AG09319 (cell line): ENCODE measurements at regions not wholly inside any gene's neighbourhood (a gene's known extent, or its start where the extent isn't known, plus 50 kb on each side); places are given as distances from the start of the nearest gene placed in this dataset.
A peak's percentile ranks its signal among the peaks of the same experiment; 100 is the strongest.
"Not testable (repeated sequence)": the region's sequence is repeated elsewhere in the genome, so short reads cannot be mapped to it uniquely, and the experiment has no call there.

Source experiments
- DNase-seq: peaks from one replicate; pipeline ENCODE4 v3.0.0-alpha.2; 2010; ENCODE audit warnings: low read depth; ENCODE audit errors: extremely low read depth
- CTCF ChIP-seq: IDR thresholded peaks from 2 replicates; pipeline ENCODE4 v1.5.1; 2011; ENCODE audit warnings: low read depth, mild to moderate bottlenecking, inconsistent platforms, low read length, moderate library complexity

DNA sequence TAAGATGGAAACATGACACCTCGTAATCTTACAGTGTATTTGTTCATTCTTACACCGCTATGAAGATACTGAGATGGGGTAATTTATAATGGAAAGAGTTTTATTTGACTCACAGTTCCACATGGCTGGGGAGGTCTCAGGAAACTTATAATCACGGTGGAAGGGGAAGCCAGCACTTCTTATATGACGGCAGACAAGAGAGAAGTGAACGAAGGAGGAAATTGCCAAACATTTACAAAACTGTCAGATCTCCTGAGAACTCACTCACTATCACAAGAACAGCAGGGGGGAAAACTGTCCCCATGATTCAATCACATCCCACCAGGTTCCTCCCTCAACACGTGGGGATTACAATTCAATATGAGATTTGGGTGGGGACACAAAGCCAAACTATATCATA is 282.3 kb downstream of the HGF start:
- TF ChIP-seq CTCF, result no peak
- no peak for DNase-seq

DNA sequence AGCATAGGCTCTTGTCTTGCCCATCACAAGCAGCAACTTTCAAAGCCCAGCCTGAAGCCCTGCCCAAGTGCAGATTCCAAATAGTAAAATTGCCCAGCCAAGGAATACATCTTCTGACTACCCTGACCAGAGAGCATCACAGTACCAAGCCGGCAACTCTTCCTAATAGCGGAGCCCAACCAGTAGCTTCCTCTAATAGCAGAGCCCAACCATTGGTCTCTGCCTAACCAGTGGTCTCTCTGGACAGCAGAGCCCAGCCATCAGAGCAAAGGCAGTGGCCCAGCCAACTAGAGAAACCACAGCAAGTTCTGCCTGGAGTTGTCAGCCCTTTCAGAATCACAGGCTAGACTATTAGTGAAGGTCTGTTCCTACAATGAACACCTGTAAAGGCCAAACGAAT is 285.6 kb downstream of the HGF start:
- TF ChIP-seq CTCF, result no peak
- peak; percentile 81 for DNase-seq

DNA sequence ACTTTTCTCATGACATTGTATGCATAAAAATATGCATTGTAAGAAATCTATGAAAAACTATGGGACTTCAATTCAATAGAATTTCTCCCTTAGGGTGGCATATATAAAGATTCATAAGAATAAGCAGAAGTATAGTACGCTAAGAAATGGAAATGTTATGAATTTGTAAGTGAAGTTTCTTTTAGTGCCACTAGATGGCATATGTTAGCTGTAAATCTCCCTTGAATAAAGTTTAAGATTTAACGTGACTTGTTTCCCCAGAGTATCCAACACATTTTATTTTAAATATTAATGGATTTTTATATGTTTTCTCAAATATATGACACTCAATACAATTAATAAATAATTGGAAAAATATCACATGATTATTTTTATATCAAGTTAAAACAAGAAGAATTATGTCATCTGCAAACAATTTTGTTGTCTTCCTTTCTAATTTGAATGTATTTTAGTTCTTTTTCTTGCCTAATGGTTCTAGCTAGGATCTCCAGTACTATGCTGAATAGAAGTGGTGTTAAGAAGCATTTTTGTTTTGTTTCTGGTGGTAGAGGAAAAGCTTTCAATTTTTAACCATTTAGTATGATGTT is 287.2 kb downstream of the HGF start:
- no peak for DNase-seq
- peak; percentile 43 for TF ChIP-seq CTCF

DNA sequence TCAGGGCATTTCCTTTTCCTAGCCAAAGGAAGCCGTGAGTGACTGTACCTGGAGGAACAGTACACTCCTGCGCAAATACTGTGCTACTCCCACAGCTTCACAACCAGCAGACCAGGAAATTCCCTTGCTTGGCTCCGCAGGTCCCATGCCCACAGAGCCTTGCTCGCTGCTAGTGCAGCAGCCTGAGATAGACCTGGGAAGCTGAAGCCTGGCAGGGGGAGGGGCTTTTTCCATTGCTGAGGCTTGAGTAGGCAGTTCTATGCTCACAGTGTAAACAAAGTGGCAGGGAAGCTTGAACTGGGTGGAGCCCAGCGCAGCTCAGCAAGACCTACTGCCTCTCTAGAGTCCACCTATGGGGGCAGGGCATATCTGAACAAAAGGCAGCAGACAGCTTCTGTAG is 291.2 kb downstream of the HGF start:
- TF ChIP-seq CTCF, result no peak
- no peak for DNase-seq

- not testable (repeated sequence) for DNase-seq
Observed at GRCh38 chr7:81478201-81478600, 291.6 kb downstream of the HGF start.

GRCh38 chr7:81473236-81473635 is 296.6 kb downstream of the HGF start:
- DNase-seq, result no peak
- TF ChIP-seq CTCF, result no peak

- no peak for DNase-seq
- TF ChIP-seq CTCF, result no peak
Observed at GRCh38 chr7:81470724-81471379, 299.0 kb downstream of the HGF start.
